Activated naive CD4-positive, alpha-beta T cell treated with anti-CD3 and anti-CD28 coated beads, Interleukin-2, amount 10 ng/mL, durations not matched to agents 7 days and 5 days (primary cell): ENCODE measurements at regions not wholly inside any gene's neighbourhood (a gene's known extent, or its start where the extent isn't known, plus 50 kb on each side); places are given as distances from the start of the nearest gene placed in this dataset.

Experiments
- CTCF ChIA-PET: fragments of 350-600 bp; sonication (Branson Sonifier 250); formaldehyde crosslinking; loops from one replicate; lab custom pipeline; 2021; ENCODE audit warnings: antibody characterized with exemption; lab: Charles Lee
- DNase-seq: peaks from one replicate; pipeline ENCODE4 v3.0.0-alpha.2; 2020
- H3K27ac Mint-ChIP-seq: one replicate; pipeline ENCODE4 v1.8.0; 2021; ENCODE audit warnings: mild to moderate bottlenecking, moderate library complexity, mixed read lengths
- H3K27me3 Mint-ChIP-seq: one replicate; pipeline ENCODE4 v1.8.0; 2021; ENCODE audit warnings: mild to moderate bottlenecking, mixed read lengths
- H3K36me3 Mint-ChIP-seq: one replicate; pipeline ENCODE4 v1.8.0; 2021; ENCODE audit warnings: mixed read lengths
- H3K4me1 Mint-ChIP-seq: one replicate; pipeline ENCODE4 v1.8.0; 2021; ENCODE audit warnings: mixed read lengths
- H3K4me3 Mint-ChIP-seq: one replicate; pipeline ENCODE4 v1.8.0; 2021; ENCODE audit warnings: mild to moderate bottlenecking, moderate library complexity, mixed read lengths
- H3K9me3 Mint-ChIP-seq: one replicate; pipeline ENCODE4 v1.8.0; 2021; ENCODE audit warnings: mixed read lengths

DNA sequence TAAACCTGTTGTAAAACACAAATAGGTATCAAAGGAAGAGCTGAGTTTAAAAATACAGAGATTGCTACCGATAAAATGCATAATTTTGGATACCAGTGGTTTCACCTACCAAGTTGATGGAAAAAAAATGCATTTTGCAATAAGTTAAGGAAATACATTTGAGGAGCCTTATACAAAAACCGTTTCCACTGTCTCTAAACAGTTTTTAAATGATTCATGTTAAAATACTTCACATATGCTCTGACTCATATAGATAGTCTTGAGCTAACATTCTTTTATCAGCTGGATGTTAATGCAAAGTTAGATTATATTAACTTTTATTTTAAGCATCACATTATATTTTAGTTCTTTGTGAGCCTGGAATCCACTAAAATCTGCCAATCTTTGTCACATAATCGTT, 50.6 kb upstream of the ANKRD17 start:
- Mint-ChIP-seq H3K27ac (no peak overlapping the region), H3K27me3 (no peaks in the 10 kb centered on the region), H3K4me1 (no peaks in the 10 kb centered on the region), H3K36me3 (no peaks in the 10 kb centered on the region), H3K9me3 (no peaks in the 10 kb centered on the region), H3K4me3 (no peak overlapping the region)
- CTCF ChIA-PET = interaction anchor here (0.6 kb wide), 1 partner anchor 9 kb away, joined by 3 read pairs; no protein-coding TSS in a partner anchor
- no peak for DNase-seq
